Neural cell (in vitro differentiated cells): ENCODE measurements at regions not wholly inside any gene's neighbourhood (a gene's known extent, or its start where the extent isn't known, plus 50 kb on each side); places are given as distances from the start of the nearest gene placed in this dataset.
"Not testable (repeated sequence)": the region's sequence is repeated elsewhere in the genome, so short reads cannot be mapped to it uniquely, and the experiment has no call there.

Experiments
- TAF1 ChIP-seq: IDR thresholded peaks from 2 replicates; pipeline ENCODE4 v1.6.1; 2012; ENCODE audit warnings: low read depth
- TF ChIP-seq, protein P1 (sequence below): fragments of 450-650 bp; IDR thresholded peaks from 2 replicates; pipeline ENCODE4 v1.5.1; 2014; ENCODE audit warnings: antibody characterized with exemption, mild to moderate bottlenecking, moderate library complexity; ENCODE audit not compliant: poor library complexity, severe bottlenecking
- TF ChIP-seq, protein P2 (sequence below): IDR thresholded peaks from 2 replicates; pipeline ENCODE4 v1.6.1; 2012; ENCODE audit warnings: borderline replicate concordance

DNA sequence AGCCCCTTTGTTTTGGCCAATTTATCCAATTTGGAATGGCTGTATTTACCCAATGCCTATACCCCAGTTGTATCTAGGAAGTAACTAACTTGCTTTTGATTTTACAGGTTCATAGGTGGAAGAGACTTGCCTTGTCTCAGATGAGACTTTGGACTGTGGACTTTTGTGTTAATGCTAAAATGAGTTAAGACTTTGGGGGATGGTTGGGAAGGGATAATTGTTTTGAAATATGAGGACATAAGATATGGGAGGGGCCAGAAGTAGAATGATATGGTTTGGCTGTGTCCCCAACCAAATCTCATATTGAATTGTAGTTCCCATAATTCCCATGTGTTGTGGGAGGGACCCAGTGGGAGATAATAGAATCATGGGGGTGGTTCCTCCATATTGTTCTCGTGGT, 94.4 kb upstream of the TMEM170B start:
- TF ChIP-seq, protein P1, sequence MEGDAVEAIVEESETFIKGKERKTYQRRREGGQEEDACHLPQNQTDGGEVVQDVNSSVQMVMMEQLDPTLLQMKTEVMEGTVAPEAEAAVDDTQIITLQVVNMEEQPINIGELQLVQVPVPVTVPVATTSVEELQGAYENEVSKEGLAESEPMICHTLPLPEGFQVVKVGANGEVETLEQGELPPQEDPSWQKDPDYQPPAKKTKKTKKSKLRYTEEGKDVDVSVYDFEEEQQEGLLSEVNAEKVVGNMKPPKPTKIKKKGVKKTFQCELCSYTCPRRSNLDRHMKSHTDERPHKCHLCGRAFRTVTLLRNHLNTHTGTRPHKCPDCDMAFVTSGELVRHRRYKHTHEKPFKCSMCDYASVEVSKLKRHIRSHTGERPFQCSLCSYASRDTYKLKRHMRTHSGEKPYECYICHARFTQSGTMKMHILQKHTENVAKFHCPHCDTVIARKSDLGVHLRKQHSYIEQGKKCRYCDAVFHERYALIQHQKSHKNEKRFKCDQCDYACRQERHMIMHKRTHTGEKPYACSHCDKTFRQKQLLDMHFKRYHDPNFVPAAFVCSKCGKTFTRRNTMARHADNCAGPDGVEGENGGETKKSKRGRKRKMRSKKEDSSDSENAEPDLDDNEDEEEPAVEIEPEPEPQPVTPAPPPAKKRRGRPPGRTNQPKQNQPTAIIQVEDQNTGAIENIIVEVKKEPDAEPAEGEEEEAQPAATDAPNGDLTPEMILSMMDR, result not testable (repeated sequence)
- TF ChIP-seq TAF1, result not testable (repeated sequence)
- TF ChIP-seq, protein P2, sequence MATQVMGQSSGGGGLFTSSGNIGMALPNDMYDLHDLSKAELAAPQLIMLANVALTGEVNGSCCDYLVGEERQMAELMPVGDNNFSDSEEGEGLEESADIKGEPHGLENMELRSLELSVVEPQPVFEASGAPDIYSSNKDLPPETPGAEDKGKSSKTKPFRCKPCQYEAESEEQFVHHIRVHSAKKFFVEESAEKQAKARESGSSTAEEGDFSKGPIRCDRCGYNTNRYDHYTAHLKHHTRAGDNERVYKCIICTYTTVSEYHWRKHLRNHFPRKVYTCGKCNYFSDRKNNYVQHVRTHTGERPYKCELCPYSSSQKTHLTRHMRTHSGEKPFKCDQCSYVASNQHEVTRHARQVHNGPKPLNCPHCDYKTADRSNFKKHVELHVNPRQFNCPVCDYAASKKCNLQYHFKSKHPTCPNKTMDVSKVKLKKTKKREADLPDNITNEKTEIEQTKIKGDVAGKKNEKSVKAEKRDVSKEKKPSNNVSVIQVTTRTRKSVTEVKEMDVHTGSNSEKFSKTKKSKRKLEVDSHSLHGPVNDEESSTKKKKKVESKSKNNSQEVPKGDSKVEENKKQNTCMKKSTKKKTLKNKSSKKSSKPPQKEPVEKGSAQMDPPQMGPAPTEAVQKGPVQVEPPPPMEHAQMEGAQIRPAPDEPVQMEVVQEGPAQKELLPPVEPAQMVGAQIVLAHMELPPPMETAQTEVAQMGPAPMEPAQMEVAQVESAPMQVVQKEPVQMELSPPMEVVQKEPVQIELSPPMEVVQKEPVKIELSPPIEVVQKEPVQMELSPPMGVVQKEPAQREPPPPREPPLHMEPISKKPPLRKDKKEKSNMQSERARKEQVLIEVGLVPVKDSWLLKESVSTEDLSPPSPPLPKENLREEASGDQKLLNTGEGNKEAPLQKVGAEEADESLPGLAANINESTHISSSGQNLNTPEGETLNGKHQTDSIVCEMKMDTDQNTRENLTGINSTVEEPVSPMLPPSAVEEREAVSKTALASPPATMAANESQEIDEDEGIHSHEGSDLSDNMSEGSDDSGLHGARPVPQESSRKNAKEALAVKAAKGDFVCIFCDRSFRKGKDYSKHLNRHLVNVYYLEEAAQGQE, result not testable (repeated sequence)
